ENCODE measurements at regions not wholly inside any gene's neighbourhood (a gene's known extent, or its start where the extent isn't known, plus 50 kb on each side); places are given as distances from the start of the nearest gene placed in this dataset.
"Not testable (repeated sequence)": the region's sequence is repeated elsewhere in the genome, so short reads cannot be mapped to it uniquely, and the experiment has no call there.

- intact Hi-C loops (cut with DNase I; ENCODE audit: low total_unique reads), result no loop called here
- Histone ChIP-seq H3K4me3 (no peak overlapping the region), H3K27ac (no peak overlapping the region), H3K4me1 (no peaks in the 10 kb centered on the region), H3K9me3 (peaks cover 0 to 32% (median 21%) of the 10 kb centered on the region in 8 donors), H3K36me3 (no peaks in the 10 kb centered on the region), H3K27me3 (replicated peaks in 1 of 7) (no peaks in the 10 kb centered on the region)
- no peak for DNase-seq
- no peak for TF ChIP-seq POLR2AphosphoS5 (IDR thresholded peaks at IDR 0.05)
- TF ChIP-seq CTCF (IDR thresholded peaks at IDR 0.05 in 8 of 11, conservative IDR thresholded peaks at IDR 0.05 in 3 of 11), result no peak
- TF ChIP-seq POLR2A (IDR thresholded peaks at IDR 0.05), result no peak
Measured at GRCh38 chr2:180882959-180883358, 97.4 kb upstream of the UBE2E3 start.

- H3K4me3 ChIP-seq, result no peak overlapping the region
- no peak overlapping the region for H3K27ac ChIP-seq
- intact Hi-C loops (cut with DNase I; ENCODE audit: low total_unique reads), result no loop called here
- peaks cover 0 to 18% (median 5%) of the 10 kb centered on the region in 8 donors for H3K9me3 ChIP-seq
- peaks cover 0 to 6% (median 0%) of the 10 kb centered on the region in 7 donors for H3K27me3 ChIP-seq (replicated peaks in 1 of 7)
- no peak for TF ChIP-seq CTCF (IDR thresholded peaks at IDR 0.05 in 8 of 11, conservative IDR thresholded peaks at IDR 0.05 in 3 of 11)
- no peak for TF ChIP-seq POLR2AphosphoS5 (IDR thresholded peaks at IDR 0.05)
- TF ChIP-seq POLR2A (IDR thresholded peaks at IDR 0.05), result no peak
- H3K36me3 ChIP-seq, result no peaks in the 10 kb centered on the region
- DNase-seq, result no peak
- WGBS, 5 donors, result 23 to 32% (median 26%) methylated on average over 3 of the region's 3 CpGs
- no peaks in the 10 kb centered on the region for H3K4me1 ChIP-seq
Measured at GRCh38 chr2:180876506-180876905, 103.9 kb upstream of the UBE2E3 start.

GRCh38 chr2:180873219-180873618 lies 107.2 kb upstream of the UBE2E3 start:
- Histone ChIP-seq H3K9me3 (peaks cover 0 to 11% (median 0%) of the 10 kb centered on the region in 8 donors), H3K27me3 (replicated peaks in 1 of 7) (peaks cover 0 to 10% (median 0%) of the 10 kb centered on the region in 7 donors), H3K4me1 (no peaks in the 10 kb centered on the region), H3K27ac (no peak overlapping the region), H3K36me3 (no peaks in the 10 kb centered on the region), H3K4me3 (no peak overlapping the region)
- DNase-seq, result no peak
- TF ChIP-seq POLR2AphosphoS5 (IDR thresholded peaks at IDR 0.05) (no peak), CTCF (IDR thresholded peaks at IDR 0.05 in 8 of 11, conservative IDR thresholded peaks at IDR 0.05 in 3 of 11) (no peak), POLR2A (IDR thresholded peaks at IDR 0.05) (no peak)
- 70 to 91% (median 85%) methylated on average over 24 to 29 of the region's 30 CpGs for WGBS, 5 donors
- intact Hi-C loops (cut with DNase I; ENCODE audit: low total_unique reads), result no loop called here

GRCh38 chr2:180872781-180873180 lies 107.6 kb upstream of the UBE2E3 start:
- H3K36me3 ChIP-seq; H3K27me3 ChIP-seq (replicated peaks in 1 of 7); intact Hi-C loops (cut with DNase I; ENCODE audit: low total_unique reads); H3K27ac ChIP-seq; DNase-seq; H3K4me3 ChIP-seq; H3K4me1 ChIP-seq: not testable (repeated sequence)
- WGBS, 5 donors, result 84 to 94% (median 87%) methylated on average over 6 to 8 of the region's 8 CpGs
- H3K9me3 ChIP-seq, result peaks cover 0 to 11% (median 0%) of the 10 kb centered on the region in 8 donors

GRCh38 chr2:180872255-180872654 lies 108.2 kb upstream of the UBE2E3 start:
- H3K4me1 ChIP-seq, result no peaks in the 10 kb centered on the region
- no peak overlapping the region for H3K27ac ChIP-seq
- WGBS, 5 donors, result 86 to 93% (median 91%) methylated on average over 1 of the region's 1 CpG
- intact Hi-C loops (cut with DNase I; ENCODE audit: low total_unique reads), result no loop called here
- peaks cover 0 to 6% (median 0%) of the 10 kb centered on the region in 8 donors for H3K9me3 ChIP-seq
- TF ChIP-seq POLR2AphosphoS5 (IDR thresholded peaks at IDR 0.05) (no peak), CTCF (IDR thresholded peaks at IDR 0.05 in 8 of 11, conservative IDR thresholded peaks at IDR 0.05 in 3 of 11) (no peak), POLR2A (IDR thresholded peaks at IDR 0.05) (no peak)
- H3K4me3 ChIP-seq, result no peak overlapping the region
- peaks cover 0 to 10% (median 0%) of the 10 kb centered on the region in 7 donors for H3K27me3 ChIP-seq (replicated peaks in 1 of 7)
- DNase-seq, result no peak
- H3K36me3 ChIP-seq, result no peaks in the 10 kb centered on the region

All from spleen (tissue), 11 donors.